Kidney epithelial cell (primary cell): ENCODE measurements at regions not wholly inside any gene's neighbourhood (a gene's known extent, or its start where the extent isn't known, plus 50 kb on each side); places are given as distances from the start of the nearest gene placed in this dataset.
"Not testable (repeated sequence)": the region's sequence is repeated elsewhere in the genome, so short reads cannot be mapped to it uniquely, and the experiment has no call there.

Source experiments
- DNase-seq: peaks from one replicate; pipeline ENCODE4 v3.0.0-alpha.2; 2010; ENCODE audit warnings: low read depth
- H3K27me3 ChIP-seq: 2 replicates; pipeline ENCODE4 v1.6.0; 2011; ENCODE audit warnings: low read length; ENCODE audit not compliant: control insufficient read depth, insufficient read depth
- H3K36me3 ChIP-seq: 2 replicates; pipeline ENCODE4 v1.5.1; 2011; ENCODE audit warnings: low read length; ENCODE audit not compliant: control insufficient read depth, insufficient read depth
- H3K4me3 ChIP-seq: 2 replicates; pipeline ENCODE4 v1.5.1; 2011; ENCODE audit warnings: low read depth, mild to moderate bottlenecking, control low read depth, low read length
- CTCF ChIP-seq: IDR thresholded peaks from 2 replicates; pipeline ENCODE4 v1.5.1; 2011; ENCODE audit warnings: mild to moderate bottlenecking, moderate library complexity, low read length, control low read depth, inconsistent platforms; ENCODE audit not compliant: insufficient read depth, poor library complexity, severe bottlenecking

GRCh38 chr12:64552510-64552909, 57.8 kb upstream of the RASSF3 start:
- not testable (repeated sequence) for H3K36me3 ChIP-seq, H3K27me3 ChIP-seq, H3K4me3 ChIP-seq, DNase-seq

- H3K27me3 ChIP-seq, DNase-seq, H3K4me3 ChIP-seq, H3K36me3 ChIP-seq: not testable (repeated sequence)
Measured at GRCh38 chr12:64553689-64554088, 56.6 kb upstream of the RASSF3 start.

GRCh38 chr12:64556231-64556630, 54.1 kb upstream of the RASSF3 start:
- DNase-seq: no peak
- Histone ChIP-seq H3K27me3 (no peaks in the 10 kb centered on the region), H3K4me3 (no peak overlapping the region), H3K36me3 (no peaks in the 10 kb centered on the region)
- no peak for TF ChIP-seq CTCF

GRCh38 chr12:64558754-64559153, 51.5 kb upstream of the RASSF3 start:
- Histone ChIP-seq H3K4me3 (no peak overlapping the region), H3K36me3 (no peaks in the 10 kb centered on the region), H3K27me3 (no peaks in the 10 kb centered on the region)
- no peak for TF ChIP-seq CTCF
- no peak for DNase-seq

- Histone ChIP-seq H3K36me3 (no peaks in the 10 kb centered on the region), H3K27me3 (no peaks in the 10 kb centered on the region), H3K4me3 (no peak overlapping the region)
- peak; percentile 74 for DNase-seq
- no peak for TF ChIP-seq CTCF
Measured at GRCh38 chr12:64560396-64561301, 49.6 kb upstream of the RASSF3 start.
